HG02610 (cell line): ENCODE measurements at regions not wholly inside any gene's neighbourhood (a gene's known extent, or its start where the extent isn't known, plus 50 kb on each side); places are given as distances from the start of the nearest gene placed in this dataset.

ENCODE experiments used
- ATAC-seq: cut with Tn5 transposase; IDR thresholded peaks from one replicate; pipeline ENCODE4 v1.9.1; 2021; ENCODE audit warnings: mild to moderate bottlenecking, moderate library complexity; ENCODE audit not compliant: unreplicated experiment

DNA sequence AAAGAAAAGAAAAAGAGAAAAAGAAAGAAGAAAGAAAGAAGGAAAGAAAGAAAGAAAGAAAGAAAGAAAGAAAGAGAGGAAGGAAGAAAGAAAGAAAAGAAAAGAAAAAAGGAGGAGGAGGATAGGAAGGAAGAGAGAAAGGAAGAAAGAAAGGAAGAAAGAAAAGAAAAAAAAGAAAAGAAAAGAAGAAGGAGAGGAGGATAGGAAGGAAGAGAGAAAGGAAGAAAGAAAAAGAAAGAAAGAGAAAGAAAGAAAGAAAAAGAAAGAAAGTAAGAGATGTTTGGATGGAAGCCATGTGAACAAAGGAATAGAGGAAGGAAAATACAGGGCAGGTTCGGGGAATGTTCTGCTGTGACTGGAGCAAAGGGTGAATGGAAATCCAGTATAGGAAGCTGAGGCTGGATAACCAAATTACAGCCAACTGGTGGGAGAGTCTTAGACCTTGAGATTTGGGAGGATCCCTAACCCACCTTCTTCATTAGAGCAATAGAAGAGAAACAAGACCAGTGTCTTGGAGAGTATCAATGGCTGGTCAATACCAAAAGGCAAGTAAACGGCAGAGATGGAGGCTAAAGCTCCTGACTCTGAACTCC, 94.9 kb downstream of the RASSF10 start:
- ATAC-seq, result no peak

DNA sequence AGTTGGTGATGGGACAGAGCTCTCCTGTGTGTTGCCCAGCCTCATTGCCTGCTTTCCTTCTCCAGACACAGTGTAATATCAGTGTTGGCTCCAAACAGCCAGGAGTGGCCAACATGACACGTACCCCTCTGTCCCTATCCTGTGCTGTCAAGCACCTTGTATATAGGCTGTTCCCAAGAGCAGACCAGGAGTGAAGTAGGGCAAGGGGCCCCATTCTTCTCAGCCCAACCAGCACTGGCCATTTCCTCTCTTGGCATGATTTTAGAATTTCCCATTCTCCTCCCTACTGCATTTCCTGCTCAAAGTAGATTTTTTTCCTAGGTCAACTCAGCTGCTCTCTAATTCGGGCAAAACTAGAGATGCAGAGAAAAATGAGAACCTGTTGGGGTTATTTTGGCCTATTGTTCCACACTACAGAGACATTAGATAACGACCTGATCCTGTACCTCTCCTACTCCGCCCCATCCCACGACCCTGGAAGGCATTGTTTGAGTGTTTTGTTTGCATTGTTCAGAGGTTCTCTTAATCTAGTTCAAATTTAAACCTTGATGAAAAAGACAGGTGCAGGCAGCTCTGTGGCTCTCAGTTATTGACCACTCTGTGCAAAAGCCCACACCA, 95.6 kb downstream of the RASSF10 start:
- ATAC-seq, result no peak

DNA sequence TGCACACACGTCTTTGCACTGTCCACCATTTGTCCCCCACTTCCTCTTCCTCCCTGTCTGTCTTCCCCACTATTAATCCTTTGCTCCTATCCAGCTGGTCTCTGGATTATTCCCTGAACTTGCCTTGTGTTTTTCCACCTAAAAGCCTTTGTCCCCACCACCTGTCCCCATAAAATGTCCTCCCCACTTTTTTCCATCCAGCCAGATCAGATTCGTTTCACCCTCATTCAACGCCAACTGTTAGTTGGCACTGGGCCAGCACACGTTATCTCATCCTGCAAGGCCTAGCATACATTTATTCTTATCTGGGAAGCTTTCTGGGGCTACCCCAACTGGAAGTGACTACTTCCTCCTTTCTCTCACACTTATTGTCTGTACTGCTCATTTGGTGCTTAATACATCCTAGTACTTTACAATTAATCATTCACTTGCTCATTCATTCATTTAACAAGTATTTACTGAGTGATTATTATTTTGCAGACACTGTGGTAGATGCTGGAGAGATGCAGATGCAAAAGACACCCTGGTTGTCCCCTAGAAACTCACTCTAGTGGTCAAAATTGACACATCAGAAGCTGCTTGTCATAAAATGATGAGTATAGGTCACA, 96.2 kb downstream of the RASSF10 start:
- no peak for ATAC-seq

DNA sequence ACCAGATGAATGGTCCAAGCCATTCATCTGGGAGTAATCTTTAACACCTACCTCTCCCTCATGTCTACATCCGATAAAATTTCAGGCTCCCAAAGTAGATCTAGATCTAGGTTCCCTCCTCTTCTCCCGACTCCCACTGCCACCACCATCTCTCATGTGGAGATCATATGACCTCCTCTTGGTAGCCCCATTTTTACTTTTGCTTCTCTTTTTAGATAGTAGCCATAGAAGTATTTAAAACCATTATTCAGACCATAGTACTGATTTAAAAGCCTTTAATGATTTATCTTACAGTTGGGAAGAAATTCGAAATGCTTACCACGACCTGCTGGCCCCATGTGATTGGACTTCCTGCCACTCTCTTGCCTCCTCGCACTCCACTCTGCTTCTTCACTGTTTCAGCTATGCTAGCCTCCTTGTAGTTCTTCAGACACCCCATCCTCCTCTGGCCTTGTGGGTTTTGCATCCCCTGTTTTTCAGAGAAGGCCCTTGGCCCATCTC, 98.5 kb downstream of the RASSF10 start:
- no peak for ATAC-seq

DNA sequence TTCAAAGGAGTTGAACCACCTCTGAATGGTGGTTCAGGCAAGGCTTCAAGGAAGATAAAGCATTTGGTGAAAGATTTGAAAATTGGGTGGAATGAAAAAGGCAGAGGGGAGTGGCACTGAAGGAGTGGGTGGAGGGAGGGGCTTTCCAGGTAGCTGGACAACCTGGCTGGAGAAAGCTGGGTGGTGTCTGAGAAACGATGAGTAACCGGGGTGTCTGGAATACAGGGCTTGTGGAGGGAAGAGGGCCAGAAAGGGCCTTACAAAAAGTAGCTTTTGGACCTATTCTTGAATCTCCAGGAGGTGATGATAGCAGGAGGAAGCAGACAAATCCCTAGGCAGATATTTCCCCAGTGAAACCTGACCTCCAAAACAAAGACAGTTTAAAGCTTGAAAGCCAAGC, 99.3 kb downstream of the RASSF10 start:
- no peak for ATAC-seq

DNA sequence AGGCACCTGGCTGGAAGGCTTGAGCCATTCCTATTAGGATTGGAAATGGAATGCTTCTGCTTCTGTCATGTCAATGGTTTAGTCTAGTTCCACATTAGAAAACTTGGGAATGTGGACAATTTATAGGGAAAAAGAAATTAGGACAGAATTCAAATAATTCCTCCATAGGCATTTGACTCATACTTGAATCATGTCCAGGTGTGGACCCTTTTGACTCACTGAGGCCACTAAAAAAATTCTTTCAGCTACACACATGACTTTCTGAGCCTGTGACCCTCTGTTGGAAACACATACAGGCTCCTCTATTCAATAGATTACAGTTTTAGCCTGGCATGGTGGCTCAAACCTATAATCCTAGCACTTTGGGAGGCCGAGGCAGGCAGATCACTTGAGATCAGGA, 100.5 kb downstream of the RASSF10 start:
- no peak for ATAC-seq

DNA sequence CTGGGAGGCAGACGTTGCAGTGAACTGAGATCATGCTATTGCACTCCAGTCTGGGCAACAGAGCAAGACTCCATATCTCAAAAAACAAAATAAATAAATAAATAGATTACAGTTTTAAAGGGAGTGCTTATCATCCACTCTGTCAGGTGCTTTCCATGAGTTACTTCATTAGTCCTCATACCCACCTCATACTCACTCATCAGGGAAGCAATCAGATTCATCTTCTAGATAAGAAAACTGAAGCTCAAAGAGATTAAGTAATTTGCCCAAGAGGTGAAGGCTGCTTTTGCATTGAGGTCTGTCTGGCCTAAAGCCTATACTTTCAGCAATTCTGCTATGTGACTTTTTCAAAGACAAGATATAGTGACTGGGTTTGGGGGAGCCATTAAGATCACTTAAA, 101.0 kb downstream of the RASSF10 start:
- no peak for ATAC-seq

DNA sequence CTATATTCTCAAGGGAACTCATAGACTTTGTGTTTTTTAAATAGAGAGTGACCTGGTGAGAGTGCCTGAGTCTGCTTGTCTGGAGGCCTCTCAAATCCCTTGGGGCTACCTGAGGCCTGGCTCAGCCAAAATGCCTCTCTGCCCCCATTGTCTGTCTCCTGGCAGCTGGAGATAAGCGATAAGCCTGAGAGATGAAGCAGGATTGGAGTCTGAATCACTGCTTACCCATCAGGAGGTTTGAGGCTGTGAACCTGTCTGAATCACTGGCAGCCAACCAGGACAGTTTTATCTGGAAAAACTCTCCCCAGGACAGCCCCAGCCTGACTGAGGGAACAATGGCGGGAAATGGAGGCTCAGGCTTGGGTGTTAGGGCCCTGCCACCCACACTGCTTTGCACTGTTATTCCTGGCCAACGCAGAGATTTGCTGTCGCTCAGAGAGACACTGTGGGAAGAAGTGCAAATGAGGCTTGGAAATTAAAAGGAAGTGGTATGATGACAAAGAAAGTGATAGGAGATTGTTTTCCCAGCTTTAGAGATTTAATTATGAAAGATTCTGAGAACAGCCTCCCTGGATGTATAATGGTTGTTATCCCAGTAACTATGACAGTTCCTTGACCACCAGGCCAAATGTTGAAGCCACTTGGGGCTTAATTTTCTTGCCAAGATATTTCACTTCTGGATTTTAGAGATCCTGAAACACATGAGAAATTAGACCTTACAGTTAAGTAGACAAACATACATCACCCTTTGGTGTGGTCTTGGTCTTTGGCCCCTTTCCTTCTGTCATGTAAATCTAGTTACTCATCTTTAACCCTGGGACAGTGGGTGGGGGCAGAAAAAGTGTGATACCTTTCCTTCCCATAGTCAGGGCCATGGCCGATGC, 102.1 kb downstream of the RASSF10 start:
- no peak for ATAC-seq

DNA sequence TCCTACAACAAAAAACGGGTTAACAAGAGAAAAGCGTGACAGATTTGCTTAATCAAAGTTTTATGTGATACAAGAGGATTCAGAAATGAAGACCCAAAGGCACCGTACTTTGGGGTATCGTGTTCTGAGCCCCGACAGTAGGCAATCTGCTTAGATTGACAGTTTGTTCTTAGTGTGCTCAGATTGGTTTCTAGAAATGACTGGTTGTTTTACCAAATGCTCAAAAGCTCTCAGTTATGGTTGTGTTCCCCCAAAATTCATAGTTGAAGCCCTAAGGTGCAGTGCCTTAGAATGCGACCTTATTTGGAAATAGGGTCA, 102.7 kb downstream of the RASSF10 start:
- no peak for ATAC-seq

DNA sequence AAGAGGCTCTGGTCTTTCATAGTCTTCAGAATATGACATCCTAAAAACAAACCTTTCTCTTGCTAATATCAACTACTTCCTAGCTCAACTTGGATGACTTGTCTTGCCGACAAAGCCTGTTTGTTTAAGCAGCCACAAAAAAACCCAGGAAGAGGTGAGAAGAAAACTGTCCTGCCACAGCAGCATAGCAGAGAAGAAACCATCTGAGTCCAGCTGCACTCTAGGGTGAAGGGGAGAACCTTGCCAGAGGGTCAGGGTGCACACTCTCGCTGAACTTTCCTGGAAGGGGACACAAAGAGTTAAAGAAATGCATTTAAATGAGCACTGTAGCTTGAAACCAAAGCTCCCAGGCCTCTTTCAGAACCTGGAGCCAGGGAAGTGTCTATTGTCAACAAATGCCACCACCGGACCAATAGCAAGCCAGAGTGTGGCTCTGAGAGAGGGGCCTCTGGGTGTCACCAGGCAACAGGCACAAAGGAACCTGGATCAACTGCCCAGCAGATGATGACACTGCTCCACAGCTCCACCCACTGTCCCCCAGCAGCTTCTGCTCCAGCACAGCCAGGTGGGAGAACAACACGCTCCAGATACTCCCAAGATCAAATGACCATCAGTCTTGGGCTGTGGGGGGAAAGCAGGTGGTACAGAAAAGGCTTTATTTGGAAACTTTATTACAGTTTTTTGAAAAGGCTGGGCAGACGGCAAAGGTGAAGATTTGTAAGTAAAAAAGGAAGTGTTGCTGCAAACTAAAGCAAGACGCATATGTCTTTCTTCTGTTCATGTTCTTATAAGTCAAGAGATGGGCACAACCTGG, 105.7 kb downstream of the RASSF10 start:
- no peak for ATAC-seq

DNA sequence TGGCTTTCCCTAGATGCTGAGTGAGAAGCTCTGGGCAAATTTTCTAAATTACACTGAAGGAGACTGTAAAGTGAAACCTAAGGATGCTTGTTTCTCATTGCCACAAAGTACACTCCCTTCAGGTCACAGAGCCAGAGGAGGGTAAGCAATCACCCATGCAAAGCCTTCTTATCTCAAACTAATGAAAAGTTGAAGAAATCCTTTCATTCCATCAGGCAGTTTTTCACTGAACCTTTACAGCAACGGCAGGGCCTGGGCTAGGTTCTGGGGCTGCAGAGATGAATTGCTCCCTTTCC, 106.2 kb downstream of the RASSF10 start:
- no peak for ATAC-seq

DNA sequence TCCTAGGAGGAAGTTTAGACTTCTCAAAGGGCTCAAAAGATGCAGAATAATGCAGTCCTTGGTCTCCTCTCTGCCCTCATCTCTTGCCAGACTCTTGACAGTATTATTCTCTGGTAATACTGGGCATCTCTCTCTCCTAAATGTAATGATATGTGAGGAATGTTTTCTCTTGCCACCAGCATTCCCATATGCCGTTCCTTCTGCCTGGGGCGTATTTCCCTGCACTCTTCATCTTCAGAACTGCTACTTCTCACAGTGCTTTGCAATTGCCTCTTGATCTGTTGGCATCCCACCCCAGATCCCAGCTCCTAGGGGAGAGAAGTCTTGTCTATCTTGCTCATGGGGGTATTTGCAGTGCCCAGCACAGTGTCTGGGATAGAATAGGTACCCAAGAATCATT, 107.4 kb downstream of the RASSF10 start:
- ATAC-seq, result no peak

DNA sequence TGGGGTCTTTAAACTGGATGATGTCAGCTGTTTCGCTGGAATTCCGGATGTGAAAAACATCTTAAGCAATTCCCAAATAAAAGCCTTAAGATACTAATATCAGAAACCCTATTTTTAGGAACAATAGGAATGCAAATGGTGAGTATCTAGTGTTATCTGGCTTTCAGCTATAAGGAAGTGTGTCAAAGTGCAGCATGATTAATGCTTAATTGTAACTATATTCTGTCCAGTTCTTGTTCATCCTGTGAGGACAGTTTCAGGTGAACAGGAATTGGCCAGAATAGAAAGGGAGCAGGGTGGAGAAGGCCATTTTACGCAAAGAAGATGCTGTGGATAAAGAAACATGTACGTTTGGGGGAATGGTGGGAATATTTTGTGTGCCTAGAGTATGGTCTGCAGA, 108.2 kb downstream of the RASSF10 start:
- ATAC-seq, result no peak

DNA sequence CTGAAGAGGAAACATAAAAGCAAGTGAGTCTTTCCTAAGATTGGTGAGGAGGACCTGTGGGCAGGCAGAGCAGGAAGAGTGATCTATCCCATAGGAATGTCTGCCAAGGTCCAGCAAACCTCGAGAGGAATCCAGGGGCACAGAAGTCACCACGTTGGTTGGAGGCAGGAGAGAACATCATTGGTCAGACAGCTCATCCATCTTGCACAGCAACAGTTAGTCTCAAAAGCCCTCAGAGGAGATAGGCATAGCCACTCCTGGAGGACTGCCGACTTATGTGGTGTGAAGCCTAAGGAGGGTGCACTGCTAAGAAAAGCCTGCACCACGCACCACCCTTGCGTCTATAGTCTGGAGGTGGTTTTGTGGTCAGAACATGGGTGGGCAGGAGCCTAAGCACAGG, 109.1 kb downstream of the RASSF10 start:
- no peak for ATAC-seq

DNA sequence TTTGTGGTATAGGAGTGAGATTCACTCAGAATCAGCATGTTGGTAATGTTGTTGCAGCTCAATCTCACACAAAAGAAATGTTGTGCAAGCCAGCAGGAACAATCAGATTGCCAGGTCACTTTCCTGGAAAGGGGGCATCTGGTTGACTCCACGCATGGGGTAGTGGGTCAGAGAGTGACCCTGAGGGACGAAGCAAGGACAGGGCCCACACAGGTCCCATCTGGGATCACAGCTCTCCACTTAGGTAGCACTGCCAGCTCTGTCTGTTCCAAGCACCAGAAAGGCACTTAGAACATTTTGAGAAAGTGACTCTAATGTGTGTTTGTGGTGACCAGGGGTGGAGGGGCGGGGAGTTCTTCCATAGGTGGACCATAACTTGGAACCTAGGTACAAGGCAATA, 109.5 kb downstream of the RASSF10 start:
- ATAC-seq, result no peak

DNA sequence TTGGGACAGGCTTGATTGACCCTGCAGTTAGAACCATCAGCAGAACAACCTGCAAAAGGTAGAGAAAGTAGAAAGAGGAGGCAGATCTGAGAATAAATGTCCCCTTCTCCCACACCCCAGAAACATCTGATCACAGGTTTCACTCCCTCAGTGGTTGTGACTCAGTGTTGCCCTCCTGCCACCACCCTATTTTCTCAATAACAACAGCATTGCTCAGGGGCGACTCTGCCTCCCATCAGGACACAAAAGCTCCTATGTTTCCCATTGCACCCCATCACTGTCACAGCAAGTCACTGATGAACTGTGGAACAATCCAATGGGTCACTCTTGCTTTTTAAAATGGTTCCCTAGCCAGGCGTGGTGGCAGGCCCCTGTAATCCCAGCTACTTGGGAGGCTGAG, 110.2 kb downstream of the RASSF10 start:
- no peak for ATAC-seq

DNA sequence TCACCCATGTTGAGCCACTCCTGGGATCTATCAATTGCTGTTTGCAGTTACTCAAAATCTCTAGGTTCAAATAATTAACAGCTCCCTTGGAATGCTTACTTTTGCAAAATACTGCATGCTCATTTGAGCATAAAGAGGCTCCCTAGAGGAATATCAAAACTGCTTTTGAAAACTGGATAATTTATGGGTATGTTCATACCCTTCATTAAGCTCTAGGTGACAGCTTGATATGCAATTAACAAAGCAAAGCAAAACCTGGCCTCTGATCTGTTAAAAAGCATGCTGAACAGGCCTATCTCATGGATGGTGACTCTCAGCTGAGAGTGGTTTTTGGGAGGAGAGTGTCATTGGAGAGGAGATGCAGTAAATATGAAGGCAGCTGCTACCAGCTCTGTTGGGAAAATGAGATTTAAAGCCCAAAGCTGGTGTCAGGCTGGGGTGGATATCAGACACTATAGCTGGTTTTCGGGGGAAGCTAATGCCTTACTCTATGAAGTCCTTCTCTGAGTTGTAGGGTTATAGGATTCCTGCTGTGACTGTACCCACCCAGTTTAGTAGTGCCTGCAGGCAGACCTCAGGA, 110.9 kb downstream of the RASSF10 start:
- no peak for ATAC-seq

DNA sequence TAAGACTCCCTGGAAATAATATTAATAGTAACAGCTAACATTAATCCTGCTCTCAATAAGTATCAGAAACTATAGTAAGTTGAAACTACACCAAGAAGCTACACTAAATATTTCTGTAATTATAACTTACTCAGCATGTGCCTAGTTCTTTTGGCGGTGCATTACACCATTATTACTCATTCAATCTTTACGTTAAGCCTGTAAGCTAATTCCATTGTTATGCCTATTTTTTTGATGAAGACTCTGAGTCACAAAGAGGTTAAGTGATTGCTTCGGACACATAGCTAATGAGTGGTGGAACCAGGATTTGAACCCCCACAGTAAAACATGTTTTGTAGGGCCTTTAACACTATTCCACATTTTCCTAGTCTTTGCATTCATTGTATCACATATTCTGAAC, 111.6 kb downstream of the RASSF10 start:
- no peak for ATAC-seq

DNA sequence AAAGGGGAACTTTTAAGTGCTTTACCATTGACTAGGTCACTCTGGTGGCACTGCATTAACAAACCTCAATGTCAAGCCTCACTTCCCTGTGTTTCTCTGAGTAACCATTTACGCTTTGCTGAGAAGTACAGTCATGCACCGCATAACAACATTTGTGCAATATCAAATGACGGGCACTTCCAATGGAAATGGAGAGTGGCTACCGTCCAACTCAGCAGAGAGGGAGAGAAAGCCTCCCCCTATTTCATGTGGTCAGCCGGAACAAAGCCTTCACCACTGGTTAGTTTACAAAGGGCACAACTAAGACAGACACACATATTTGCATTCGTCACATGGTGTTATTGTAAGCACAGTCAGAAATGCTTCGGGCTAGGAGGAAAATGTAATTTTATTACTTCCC, 117.3 kb downstream of the RASSF10 start:
- ATAC-seq, result no peak

DNA sequence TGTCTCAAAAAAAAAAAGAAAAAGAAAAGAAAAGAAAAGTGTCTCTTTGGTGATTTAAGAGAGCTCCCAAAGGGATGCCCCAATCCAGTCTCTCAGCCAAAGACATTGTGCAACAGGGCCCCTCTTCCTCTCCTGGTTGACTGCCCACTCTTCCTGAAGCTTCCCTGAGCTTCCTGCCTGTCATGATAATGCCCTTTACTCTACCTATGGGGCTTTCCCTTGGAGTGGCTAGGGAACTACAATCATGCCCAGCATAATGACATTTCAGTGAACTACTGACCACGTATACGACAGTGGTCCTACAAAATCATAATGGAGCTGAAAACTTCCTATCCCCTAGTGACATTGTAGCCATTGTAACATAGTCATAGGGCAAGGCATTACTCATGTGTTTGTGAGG, 118.0 kb downstream of the RASSF10 start:
- ATAC-seq, result no peak

DNA sequence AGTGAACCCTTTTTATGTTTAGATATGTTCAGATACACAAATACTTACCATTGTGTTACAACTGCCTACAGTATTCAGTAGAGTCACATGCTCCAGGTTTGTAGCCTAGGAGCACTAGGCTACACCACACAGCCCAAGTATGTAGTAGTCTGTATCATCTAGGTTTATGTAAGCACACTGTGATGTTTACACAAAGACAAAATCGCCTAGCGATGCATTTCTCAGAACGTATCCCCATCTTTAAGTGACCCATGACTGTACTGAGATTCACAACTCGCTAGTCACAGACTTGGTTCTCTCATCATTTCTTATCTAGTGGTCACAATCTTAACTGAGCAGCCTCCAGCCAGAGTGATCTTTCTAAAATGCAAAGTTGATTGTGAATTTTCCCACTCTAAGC, 119.2 kb downstream of the RASSF10 start:
- ATAC-seq, result no peak
